OCI-LY1 (cell line): ENCODE measurements at regions not wholly inside any gene's neighbourhood (a gene's known extent, or its start where the extent isn't known, plus 50 kb on each side); places are given as distances from the start of the nearest gene placed in this dataset.

Experiments
- EZH2 ChIP-seq: fragments of 200-600 bp; sonication (generic), shearing (Covaris generic); IDR thresholded peaks from 2 replicates; pipeline ENCODE4 v1.8.0; 2017; ENCODE audit warnings: borderline replicate concordance, mixed run types, mild to moderate bottlenecking, antibody characterized with exemption, low read length, moderate library complexity, mixed read lengths
- TF ChIP-seq, protein P1 (sequence below): fragments of 200-600 bp; sonication (generic), shearing (Covaris generic); IDR thresholded peaks from 2 replicates; pipeline ENCODE4 v1.5.1; 2017; ENCODE audit warnings: mild to moderate bottlenecking, antibody characterized with exemption, low read length, moderate library complexity, mixed read lengths

DNA sequence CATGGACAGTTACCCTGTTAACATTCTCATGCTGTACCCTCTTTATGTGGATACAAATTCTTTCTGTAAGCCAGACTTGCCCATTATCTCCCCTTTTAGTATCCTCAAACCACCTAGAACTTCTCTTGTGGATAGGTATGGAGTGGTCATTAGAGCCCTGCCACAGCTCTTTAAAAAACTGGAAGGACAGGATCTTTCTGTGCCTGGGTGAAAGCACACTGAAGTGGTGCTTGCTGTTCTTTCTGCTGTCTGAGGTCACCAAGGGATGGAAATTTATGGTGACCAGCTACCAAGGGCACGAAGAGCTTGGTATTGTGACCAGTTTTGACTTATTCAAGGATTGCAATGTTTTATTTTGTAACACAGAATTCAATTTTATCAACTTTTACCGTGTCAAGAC is 344.2 kb downstream of the CBLL2 start:
- TF ChIP-seq, protein P1, sequence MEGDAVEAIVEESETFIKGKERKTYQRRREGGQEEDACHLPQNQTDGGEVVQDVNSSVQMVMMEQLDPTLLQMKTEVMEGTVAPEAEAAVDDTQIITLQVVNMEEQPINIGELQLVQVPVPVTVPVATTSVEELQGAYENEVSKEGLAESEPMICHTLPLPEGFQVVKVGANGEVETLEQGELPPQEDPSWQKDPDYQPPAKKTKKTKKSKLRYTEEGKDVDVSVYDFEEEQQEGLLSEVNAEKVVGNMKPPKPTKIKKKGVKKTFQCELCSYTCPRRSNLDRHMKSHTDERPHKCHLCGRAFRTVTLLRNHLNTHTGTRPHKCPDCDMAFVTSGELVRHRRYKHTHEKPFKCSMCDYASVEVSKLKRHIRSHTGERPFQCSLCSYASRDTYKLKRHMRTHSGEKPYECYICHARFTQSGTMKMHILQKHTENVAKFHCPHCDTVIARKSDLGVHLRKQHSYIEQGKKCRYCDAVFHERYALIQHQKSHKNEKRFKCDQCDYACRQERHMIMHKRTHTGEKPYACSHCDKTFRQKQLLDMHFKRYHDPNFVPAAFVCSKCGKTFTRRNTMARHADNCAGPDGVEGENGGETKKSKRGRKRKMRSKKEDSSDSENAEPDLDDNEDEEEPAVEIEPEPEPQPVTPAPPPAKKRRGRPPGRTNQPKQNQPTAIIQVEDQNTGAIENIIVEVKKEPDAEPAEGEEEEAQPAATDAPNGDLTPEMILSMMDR = no peak
- no peak for TF ChIP-seq EZH2
